HG03342 (cell line): ENCODE measurements at regions not wholly inside any gene's neighbourhood (a gene's known extent, or its start where the extent isn't known, plus 50 kb on each side); places are given as distances from the start of the nearest gene placed in this dataset.
"Not testable (repeated sequence)": the region's sequence is repeated elsewhere in the genome, so short reads cannot be mapped to it uniquely, and the experiment has no call there.

Source experiments
- ATAC-seq: cut with Tn5 transposase; IDR thresholded peaks from one replicate; pipeline ENCODE4 v1.9.1; 2021; ENCODE audit warnings: mild to moderate bottlenecking, moderate library complexity; ENCODE audit not compliant: unreplicated experiment

GRCh38 chr3:29169451-29169850, 111.4 kb upstream of the RBMS3 start:
- ATAC-seq = no peak

- ATAC-seq = no peak
Observed at GRCh38 chr3:29171043-29171990, 109.6 kb upstream of the RBMS3 start.

GRCh38 chr3:29176501-29176900, 104.4 kb upstream of the RBMS3 start:
- no peak for ATAC-seq

- ATAC-seq = no peak
Observed at GRCh38 chr3:29178809-29179793, 101.8 kb upstream of the RBMS3 start.

GRCh38 chr3:29181149-29181780, 99.6 kb upstream of the RBMS3 start:
- ATAC-seq = no peak

GRCh38 chr3:29181872-29182271, 99.0 kb upstream of the RBMS3 start:
- ATAC-seq = no peak

- not testable (repeated sequence) for ATAC-seq
Observed at GRCh38 chr3:29182828-29183227, 98.0 kb upstream of the RBMS3 start.

- no peak for ATAC-seq
Observed at GRCh38 chr3:29183346-29184087, 97.4 kb upstream of the RBMS3 start.

- no peak for ATAC-seq
Observed at GRCh38 chr3:29185706-29186105, 95.2 kb upstream of the RBMS3 start.

- no peak for ATAC-seq
Observed at GRCh38 chr3:29186131-29186599, 94.7 kb upstream of the RBMS3 start.

GRCh38 chr3:29186982-29187725, 93.7 kb upstream of the RBMS3 start:
- no peak for ATAC-seq

GRCh38 chr3:29189328-29189727, 91.5 kb upstream of the RBMS3 start:
- no peak for ATAC-seq

- ATAC-seq = no peak
Observed at GRCh38 chr3:29194139-29194538, 86.7 kb upstream of the RBMS3 start.

- ATAC-seq = no peak
Observed at GRCh38 chr3:29195056-29195455, 85.8 kb upstream of the RBMS3 start.

GRCh38 chr3:29201604-29202003, 79.3 kb upstream of the RBMS3 start:
- no peak for ATAC-seq

GRCh38 chr3:29202378-29202777, 78.5 kb upstream of the RBMS3 start:
- no peak for ATAC-seq

- no peak for ATAC-seq
Observed at GRCh38 chr3:29203851-29204250, 77.0 kb upstream of the RBMS3 start.

GRCh38 chr3:29207427-29207826, 73.4 kb upstream of the RBMS3 start:
- ATAC-seq = no peak

GRCh38 chr3:29212789-29213433, 68.0 kb upstream of the RBMS3 start:
- ATAC-seq = no peak
